Lower lobe of right lung (tissue), 2 donors: ENCODE measurements at regions not wholly inside any gene's neighbourhood (a gene's known extent, or its start where the extent isn't known, plus 50 kb on each side); places are given as distances from the start of the nearest gene placed in this dataset.

Experiments
- ATAC-seq, 2 donors: fragments of 200-7000 bp; cut with Tn5 transposase; one replicate each; pipeline ENCODE4 v1.9.1; 2020 to 2022; ENCODE audit warnings: mild to moderate bottlenecking in 2 of 2, moderate library complexity in 2 of 2
- DNase-seq: peaks from one replicate; pipeline ENCODE4 v3.0.0-alpha.2; 2020
- H3K27ac ChIP-seq: fragments of 200-600 bp; one replicate; pipeline ENCODE4 v1.8.0; 2022
- H3K27me3 ChIP-seq: fragments of 200-600 bp; one replicate; pipeline ENCODE4 v1.8.0; 2022; ENCODE audit warnings: low read depth
- H3K36me3 ChIP-seq: fragments of 200-600 bp; one replicate; pipeline ENCODE4 v1.8.0; 2022; ENCODE audit warnings: mild to moderate bottlenecking
- H3K4me1 ChIP-seq: fragments of 200-600 bp; one replicate; pipeline ENCODE4 v1.8.0; 2022
- H3K4me3 ChIP-seq: fragments of 200-600 bp; one replicate; pipeline ENCODE4 v1.8.0; 2022; ENCODE audit warnings: mild to moderate bottlenecking
- H3K9me3 ChIP-seq: fragments of 200-600 bp; one replicate; pipeline ENCODE4 v1.8.0; 2022
- CTCF ChIP-seq: fragments of 200-600 bp; IDR thresholded peaks from one replicate; pipeline ENCODE4 v1.8.0; 2022; ENCODE audit warnings: antibody characterized with exemption, mild to moderate bottlenecking
- intact Hi-C: fragments of 100-400 bp; cut with DNase I; formaldehyde crosslinking; loops from one replicate; pipeline ENCODE4 v1.11.0; 2022
- donor health status: DM: no; HTN: yes; CAD: no; lungs with severe emphysema.

DNA sequence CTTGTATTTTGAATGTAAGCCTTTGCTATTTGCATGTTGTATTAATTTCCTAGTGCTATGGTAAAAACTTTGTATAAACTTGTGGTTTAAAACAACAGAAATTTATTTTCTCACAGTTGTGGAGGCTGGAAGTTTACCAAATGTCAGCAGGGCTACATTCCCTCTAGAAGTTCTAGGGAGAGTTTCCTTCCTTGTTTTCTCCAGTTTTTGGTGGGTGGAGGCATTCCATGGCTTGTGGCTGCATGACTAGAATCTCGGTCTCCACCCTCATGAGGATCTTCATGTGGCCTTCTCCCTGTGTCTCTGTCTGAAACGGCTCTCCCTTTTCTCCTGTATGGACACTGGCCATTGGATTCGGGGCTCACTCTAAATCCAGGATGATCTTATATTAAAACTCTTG, 482.2 kb upstream of the GOT2 start:
- Histone ChIP-seq H3K9me3 (no peaks in the 10 kb centered on the region), H3K4me3 (no peak overlapping the region), H3K27me3 (no peaks in the 10 kb centered on the region), H3K36me3 (no peaks in the 10 kb centered on the region), H3K27ac (no peak overlapping the region), H3K4me1 (no peaks in the 10 kb centered on the region)
- no peak for TF ChIP-seq CTCF
- DNase-seq: no peak
- ATAC-seq: no peak
- intact Hi-C loops: no loop called here

GRCh38 chr16:59214455-59214854, 480.3 kb upstream of the GOT2 start:
- Histone ChIP-seq H3K36me3 (no peaks in the 10 kb centered on the region), H3K27me3 (no peaks in the 10 kb centered on the region), H3K27ac (no peak overlapping the region), H3K4me3 (no peak overlapping the region), H3K9me3 (no peaks in the 10 kb centered on the region), H3K4me1 (peaks cover 7% of the 10 kb centered on the region)
- ATAC-seq (no peak), DNase-seq (no peak)
- intact Hi-C loops: no loop called here
- no peak for TF ChIP-seq CTCF

- no peak for TF ChIP-seq CTCF
- Histone ChIP-seq H3K36me3 (no peaks in the 10 kb centered on the region), H3K4me1 (peaks cover 7% of the 10 kb centered on the region), H3K27ac (no peak overlapping the region), H3K4me3 (no peak overlapping the region), H3K27me3 (no peaks in the 10 kb centered on the region), H3K9me3 (no peaks in the 10 kb centered on the region)
- intact Hi-C loops: no loop called here
- no peak for DNase-seq
- ATAC-seq: no peak
These were observed 479.8 kb upstream of the GOT2 start for GRCh38 chr16:59213952-59214351.

GRCh38 chr16:59212492-59213024, 478.4 kb upstream of the GOT2 start:
- Histone ChIP-seq H3K4me1 (peaks cover 7% of the 10 kb centered on the region), H3K36me3 (no peaks in the 10 kb centered on the region), H3K27ac (no peak overlapping the region), H3K4me3 (no peak overlapping the region), H3K9me3 (no peaks in the 10 kb centered on the region), H3K27me3 (no peaks in the 10 kb centered on the region)
- ATAC-seq: no peak
- no peak for DNase-seq
- no peak for TF ChIP-seq CTCF
- intact Hi-C loops: no loop called here

DNA sequence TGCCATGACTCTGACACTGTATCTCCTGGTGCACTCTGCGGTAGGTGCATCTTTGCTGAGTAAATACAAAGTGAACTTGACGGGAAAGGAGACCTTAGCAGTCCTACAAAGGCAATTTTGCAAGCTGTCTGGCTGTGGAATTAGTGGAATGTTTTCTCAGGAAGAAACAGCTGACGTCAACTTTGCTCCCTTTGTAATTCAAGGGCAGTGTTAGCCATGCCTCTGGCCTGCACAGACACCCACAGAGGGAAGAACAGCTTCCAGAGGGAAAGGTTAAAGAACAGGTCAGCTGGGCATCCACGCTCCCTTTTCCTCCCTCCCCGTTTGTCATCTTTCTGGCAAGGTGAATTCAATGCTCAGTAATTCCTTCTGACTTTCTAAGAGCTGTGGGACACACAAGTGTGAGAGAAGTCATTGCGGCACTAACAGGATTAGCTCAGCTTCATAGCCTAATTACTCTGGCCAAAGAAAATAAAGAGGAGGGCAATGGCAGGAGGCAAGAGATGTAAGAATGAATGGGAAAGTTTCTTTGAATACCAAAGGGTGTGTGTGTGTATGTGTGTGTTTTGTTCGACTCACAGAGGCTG, 476.9 kb upstream of the GOT2 start:
- ATAC-seq (peak; percentile 75 to 87), DNase-seq (no peak)
- Histone ChIP-seq H3K36me3 (no peaks in the 10 kb centered on the region), H3K4me3 (no peak overlapping the region), H3K27me3 (no peaks in the 10 kb centered on the region), H3K4me1 (peaks cover 7% of the 10 kb centered on the region), H3K9me3 (no peaks in the 10 kb centered on the region), H3K27ac (no peak overlapping the region)
- intact Hi-C loops: no loop called here
- TF ChIP-seq CTCF: no peak
